Tibial nerve (tissue), 3 donors: ENCODE measurements at regions not wholly inside any gene's neighbourhood (a gene's known extent, or its start where the extent isn't known, plus 50 kb on each side); places are given as distances from the start of the nearest gene placed in this dataset.

Experiments
- POLR2A ChIP-seq, 2 donors: fragments of 450-650 bp; IDR thresholded peaks; one replicate each; pipeline ENCODE4 v1.6.1; 2017; ENCODE audit warnings: antibody characterized with exemption in 2 of 2, mild to moderate bottlenecking in 2 of 2, moderate library complexity in 2 of 2
- TF ChIP-seq, protein P1 (sequence below), 5 experiments: fragments of 200-600 bp in 3 of 5; fragments of 450-650 bp in 2 of 5; sonication (generic) in 3 of 5; IDR thresholded peaks; one replicate each; pipeline ENCODE4 v1.5.1; 2016 to 2019; ENCODE audit warnings: antibody characterized with exemption in 5 of 5, mild to moderate bottlenecking in 3 of 5, moderate library complexity in 2 of 5

GRCh38 chrX:35406386-35406785 is 391.8 kb upstream of the MAGEB16 start:
- no peak for TF ChIP-seq POLR2A (IDR thresholded peaks at IDR 0.05)
- TF ChIP-seq, protein P1, sequence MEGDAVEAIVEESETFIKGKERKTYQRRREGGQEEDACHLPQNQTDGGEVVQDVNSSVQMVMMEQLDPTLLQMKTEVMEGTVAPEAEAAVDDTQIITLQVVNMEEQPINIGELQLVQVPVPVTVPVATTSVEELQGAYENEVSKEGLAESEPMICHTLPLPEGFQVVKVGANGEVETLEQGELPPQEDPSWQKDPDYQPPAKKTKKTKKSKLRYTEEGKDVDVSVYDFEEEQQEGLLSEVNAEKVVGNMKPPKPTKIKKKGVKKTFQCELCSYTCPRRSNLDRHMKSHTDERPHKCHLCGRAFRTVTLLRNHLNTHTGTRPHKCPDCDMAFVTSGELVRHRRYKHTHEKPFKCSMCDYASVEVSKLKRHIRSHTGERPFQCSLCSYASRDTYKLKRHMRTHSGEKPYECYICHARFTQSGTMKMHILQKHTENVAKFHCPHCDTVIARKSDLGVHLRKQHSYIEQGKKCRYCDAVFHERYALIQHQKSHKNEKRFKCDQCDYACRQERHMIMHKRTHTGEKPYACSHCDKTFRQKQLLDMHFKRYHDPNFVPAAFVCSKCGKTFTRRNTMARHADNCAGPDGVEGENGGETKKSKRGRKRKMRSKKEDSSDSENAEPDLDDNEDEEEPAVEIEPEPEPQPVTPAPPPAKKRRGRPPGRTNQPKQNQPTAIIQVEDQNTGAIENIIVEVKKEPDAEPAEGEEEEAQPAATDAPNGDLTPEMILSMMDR (IDR thresholded peaks at IDR 0.05) = no peak
